VCaP (cell line): ENCODE measurements at regions not wholly inside any gene's neighbourhood (a gene's known extent, or its start where the extent isn't known, plus 50 kb on each side); places are given as distances from the start of the nearest gene placed in this dataset.

ENCODE experiments used
- H3K27ac ChIP-seq: fragments of 450-650 bp; 2 replicates; pipeline ENCODE4 v1.5.1; 2017
- CTCF ChIP-seq: fragments of 450-650 bp; conservative IDR thresholded peaks from 2 replicates; pipeline ENCODE4 v1.5.1; 2017; ENCODE audit warnings: mild to moderate bottlenecking, moderate library complexity

DNA sequence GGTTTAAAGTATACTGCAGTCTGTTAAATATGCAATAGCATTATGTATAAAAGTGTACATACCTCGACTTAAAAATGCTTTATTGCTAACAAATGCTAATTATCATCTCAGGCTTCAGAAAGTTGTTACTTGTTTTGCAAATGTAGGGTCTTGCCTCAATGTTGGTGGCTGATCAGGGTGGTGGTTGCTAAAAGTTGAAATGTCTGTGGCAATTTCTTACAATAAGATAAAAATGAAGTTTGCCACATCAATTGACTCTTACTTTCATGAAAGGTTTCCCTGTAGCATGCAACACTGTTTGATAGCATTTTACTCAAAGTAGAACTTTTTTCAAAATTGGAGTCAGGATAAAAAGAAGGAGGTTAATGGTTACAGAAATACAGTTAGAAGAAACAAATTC is 407.7 kb upstream of the OR4E1 start:
- no peak for TF ChIP-seq CTCF
- no peak overlapping the region for H3K27ac ChIP-seq

DNA sequence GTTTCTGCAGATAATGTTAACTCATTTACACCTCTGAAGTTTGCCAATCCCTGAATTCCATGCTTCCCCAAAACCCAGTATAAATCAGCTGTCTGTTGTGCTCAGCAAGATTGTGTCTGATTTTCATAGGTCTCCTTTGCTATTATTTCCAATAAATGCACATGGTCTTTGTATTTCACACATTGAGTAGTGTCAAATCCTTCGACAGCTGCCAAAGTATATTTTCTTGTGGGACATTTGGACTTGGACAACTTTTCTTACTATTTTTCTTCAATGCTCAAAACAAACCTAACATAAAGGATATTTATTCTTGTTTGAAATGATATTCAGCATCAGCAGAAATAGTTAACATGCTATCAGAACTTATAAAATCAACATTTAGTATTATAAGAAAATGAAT is 406.1 kb upstream of the OR4E1 start:
- no peak for TF ChIP-seq CTCF
- no peak overlapping the region for H3K27ac ChIP-seq

- TF ChIP-seq CTCF: no peak
- no peak overlapping the region for H3K27ac ChIP-seq
Measured at GRCh38 chr14:22073801-22074200, 400.2 kb upstream of the OR4E1 start.

GRCh38 chr14:22071006-22071405 is 397.4 kb upstream of the OR4E1 start:
- no peak overlapping the region for H3K27ac ChIP-seq
- TF ChIP-seq CTCF: no peak

DNA sequence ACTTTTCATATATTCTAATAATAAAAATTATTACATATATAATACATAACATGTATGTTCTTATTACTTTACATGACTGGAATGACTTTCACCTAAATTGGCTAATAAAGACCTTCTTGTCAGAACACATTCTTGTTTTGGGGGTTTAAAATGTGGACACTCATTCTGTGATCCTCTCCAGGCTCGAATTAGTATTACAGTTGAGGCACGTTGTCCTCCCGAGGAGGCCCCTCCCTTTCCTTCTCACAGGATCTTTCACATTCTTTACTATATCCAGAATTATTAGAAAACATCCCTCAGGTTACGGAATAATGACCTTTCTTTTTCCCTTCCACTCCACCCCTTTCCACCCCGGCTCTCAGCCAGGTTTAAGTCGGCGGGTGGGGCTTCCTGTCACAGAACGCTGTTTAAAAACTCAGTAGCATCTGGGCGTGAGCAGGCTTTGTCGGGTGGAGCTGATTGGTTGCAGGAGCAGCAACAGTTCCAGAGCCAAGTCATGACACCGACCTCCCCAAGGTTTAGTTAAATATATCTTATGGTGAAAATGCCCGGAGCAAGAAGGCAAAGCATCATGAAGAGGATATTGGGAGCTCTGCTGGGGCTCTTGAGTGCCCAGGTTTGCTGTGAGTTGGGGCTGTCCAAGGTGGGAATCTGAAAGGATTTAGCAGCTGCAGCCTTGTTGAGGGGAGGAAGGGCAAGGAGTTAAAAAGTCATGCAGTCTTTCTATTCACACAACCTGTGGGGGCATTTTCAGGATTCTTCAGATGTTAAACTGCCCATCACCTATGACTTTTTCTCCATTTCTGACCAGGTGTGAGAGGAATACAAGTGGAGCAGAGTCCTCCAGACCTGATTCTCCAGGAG is 396.7 kb upstream of the OR4E1 start:
- H3K27ac ChIP-seq: no peak overlapping the region
- no peak for TF ChIP-seq CTCF

GRCh38 chr14:22065347-22065746 is 391.7 kb upstream of the OR4E1 start:
- H3K27ac ChIP-seq: no peak overlapping the region
- no peak for TF ChIP-seq CTCF

GRCh38 chr14:22059201-22059600 is 385.6 kb upstream of the OR4E1 start:
- TF ChIP-seq CTCF: no peak
- no peak overlapping the region for H3K27ac ChIP-seq
